DOHH2 (cell line): ENCODE measurements at regions not wholly inside any gene's neighbourhood (a gene's known extent, or its start where the extent isn't known, plus 50 kb on each side); places are given as distances from the start of the nearest gene placed in this dataset.

Source experiments
- H3F3A ChIP-seq: fragments of 200-600 bp; sonication (generic), shearing (Covaris generic); 2 replicates; pipeline ENCODE4 v1.6.0; 2016; ENCODE audit warnings: antibody characterized with exemption, mild to moderate bottlenecking; ENCODE audit not compliant: control insufficient read depth, insufficient read depth
- H3K27ac ChIP-seq: fragments of 200-600 bp; sonication (generic); 2 replicates; pipeline ENCODE4 v1.5.1; 2014; ENCODE audit warnings: low read depth, mild to moderate bottlenecking, low read length, moderate library complexity
- H3K27me3 ChIP-seq: fragments of 200-600 bp; sonication (generic); 2 replicates; pipeline ENCODE4 v1.6.1; 2014; ENCODE audit warnings: mild to moderate bottlenecking, low read length, mixed read lengths; ENCODE audit not compliant: control insufficient read depth
- H3K36me3 ChIP-seq: fragments of 200-600 bp; sonication (generic); 2 replicates; pipeline ENCODE4 v1.6.1; 2014; ENCODE audit warnings: mild to moderate bottlenecking, low read length, moderate library complexity, mixed read lengths; ENCODE audit not compliant: control insufficient read depth
- H3K4me1 ChIP-seq: fragments of 200-600 bp; sonication (generic); 2 replicates; pipeline ENCODE4 v1.6.1; 2014; ENCODE audit warnings: mild to moderate bottlenecking, low read length, mixed read lengths; ENCODE audit not compliant: control insufficient read depth
- H3K4me2 ChIP-seq: fragments of 200-600 bp; sonication (generic); 2 replicates; pipeline ENCODE4 v1.6.0; 2014; ENCODE audit warnings: mild to moderate bottlenecking, low read length, moderate library complexity
- H3K4me3 ChIP-seq: fragments of 200-600 bp; sonication (generic); 2 replicates; pipeline ENCODE4 v1.5.1; 2014; ENCODE audit warnings: mild to moderate bottlenecking, low read length, mixed read lengths
- H3K79me2 ChIP-seq: fragments of 200-600 bp; sonication (generic); 2 replicates; pipeline ENCODE4 v1.6.1; 2014; ENCODE audit warnings: mild to moderate bottlenecking, low read length, mixed read lengths; ENCODE audit not compliant: control insufficient read depth
- H3K9me2 ChIP-seq: fragments of 200-600 bp; sonication (generic); replicated peaks from 2 replicates; pipeline ENCODE4 v1.6.1; 2014; ENCODE audit warnings: mild to moderate bottlenecking, low read length, mixed read lengths; ENCODE audit not compliant: control insufficient read depth
- H3K9me3 ChIP-seq: fragments of 200-600 bp; sonication (generic); 2 replicates; pipeline ENCODE4 v1.6.1; 2014; ENCODE audit warnings: antibody characterized with exemption, low read length, mixed read lengths; ENCODE audit not compliant: control insufficient read depth, insufficient read depth
- H4K20me1 ChIP-seq: fragments of 200-600 bp; sonication (generic); 2 replicates; pipeline ENCODE4 v1.6.0; 2014; ENCODE audit warnings: low read depth, mild to moderate bottlenecking, antibody characterized with exemption, low read length, moderate library complexity; ENCODE audit not compliant: control insufficient read depth, insufficient read depth
- EZH2phosphoT487 ChIP-seq: fragments of 200-600 bp; sonication (generic); IDR thresholded peaks from 2 replicates; pipeline ENCODE4 v1.6.1; 2017; ENCODE audit warnings: borderline replicate concordance, mild to moderate bottlenecking, antibody characterized with exemption, low read length, moderate library complexity, mixed read lengths
- TF ChIP-seq, protein P1 (sequence below): fragments of 200-600 bp; sonication (generic); IDR thresholded peaks from one replicate; pipeline ENCODE4 v1.5.1; 2014; ENCODE audit warnings: antibody characterized with exemption, mild to moderate bottlenecking, low read depth, low read length; ENCODE audit not compliant: poor library complexity, severe bottlenecking

DNA sequence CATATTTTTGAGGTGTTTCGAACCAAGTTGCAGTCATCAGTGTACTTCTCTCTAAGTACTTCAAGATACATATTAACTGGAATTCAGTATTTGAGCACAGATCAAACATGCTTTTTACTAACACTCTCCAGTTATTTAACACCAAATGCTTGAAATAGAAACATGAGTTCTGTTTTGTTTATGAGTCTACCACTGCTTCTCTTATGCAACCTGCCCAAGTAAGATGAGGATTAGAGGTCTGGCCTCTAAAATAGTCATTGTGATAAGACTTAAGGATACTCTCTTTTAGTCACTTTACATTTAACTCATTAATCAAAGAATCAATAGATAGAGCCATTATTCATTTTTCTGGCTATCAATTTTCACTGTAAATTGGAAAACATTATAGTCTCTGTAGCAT is 156.2 kb upstream of the THRB start:
- Histone ChIP-seq H4K20me1 (no peaks in the 10 kb centered on the region), H3K27me3 (no peaks in the 10 kb centered on the region), H3K4me1 (no peaks in the 10 kb centered on the region)

DNA sequence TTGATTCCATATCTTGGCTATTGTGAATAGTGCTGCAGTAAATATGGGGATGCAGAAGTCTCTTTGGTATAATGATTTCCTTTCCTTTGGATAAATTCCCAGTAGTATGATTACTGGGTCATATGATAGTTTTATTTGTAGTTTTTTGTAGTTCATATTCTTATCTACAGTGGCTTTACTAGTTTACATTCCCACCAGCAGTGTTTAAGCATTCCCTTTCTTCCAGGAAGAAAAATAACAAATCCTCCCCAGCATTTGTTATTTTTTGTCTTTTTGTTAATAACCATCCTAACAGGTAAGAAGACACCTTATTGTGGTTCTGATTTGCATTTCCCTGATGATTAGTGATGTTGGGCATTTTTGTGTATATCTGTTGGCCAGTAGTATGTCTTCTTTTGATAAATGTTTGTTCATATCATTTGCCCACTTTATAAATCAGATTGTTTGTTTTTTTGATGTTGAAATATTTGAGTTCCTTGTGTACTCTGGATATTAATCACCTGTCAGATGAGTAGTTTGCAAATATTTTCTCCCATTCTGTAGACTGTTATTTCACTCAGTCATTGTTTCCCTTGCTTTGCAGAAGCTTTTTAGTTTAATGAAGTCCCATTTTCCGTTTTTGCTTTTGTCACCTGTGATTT is 163.3 kb upstream of the THRB start:
- H3K4me3 ChIP-seq: no peak overlapping the region
- no peaks in the 10 kb centered on the region for H3F3A ChIP-seq
- no peaks in the 10 kb centered on the region for H3K27me3 ChIP-seq
- no peaks in the 10 kb centered on the region for H3K79me2 ChIP-seq
- H3K4me2 ChIP-seq: no peak overlapping the region
- no peaks in the 10 kb centered on the region for H3K36me3 ChIP-seq
- peaks cover 4% of the 10 kb centered on the region; the same call in 1 of the 2 replicates for H3K4me1 ChIP-seq
- no peaks in the 10 kb centered on the region for H4K20me1 ChIP-seq
- no peak overlapping the region for H3K27ac ChIP-seq
- no peaks in the 10 kb centered on the region for H3K9me2 ChIP-seq
- H3K9me3 ChIP-seq: no peaks in the 10 kb centered on the region
- TF ChIP-seq EZH2phosphoT487: no peak
- TF ChIP-seq, protein P1, sequence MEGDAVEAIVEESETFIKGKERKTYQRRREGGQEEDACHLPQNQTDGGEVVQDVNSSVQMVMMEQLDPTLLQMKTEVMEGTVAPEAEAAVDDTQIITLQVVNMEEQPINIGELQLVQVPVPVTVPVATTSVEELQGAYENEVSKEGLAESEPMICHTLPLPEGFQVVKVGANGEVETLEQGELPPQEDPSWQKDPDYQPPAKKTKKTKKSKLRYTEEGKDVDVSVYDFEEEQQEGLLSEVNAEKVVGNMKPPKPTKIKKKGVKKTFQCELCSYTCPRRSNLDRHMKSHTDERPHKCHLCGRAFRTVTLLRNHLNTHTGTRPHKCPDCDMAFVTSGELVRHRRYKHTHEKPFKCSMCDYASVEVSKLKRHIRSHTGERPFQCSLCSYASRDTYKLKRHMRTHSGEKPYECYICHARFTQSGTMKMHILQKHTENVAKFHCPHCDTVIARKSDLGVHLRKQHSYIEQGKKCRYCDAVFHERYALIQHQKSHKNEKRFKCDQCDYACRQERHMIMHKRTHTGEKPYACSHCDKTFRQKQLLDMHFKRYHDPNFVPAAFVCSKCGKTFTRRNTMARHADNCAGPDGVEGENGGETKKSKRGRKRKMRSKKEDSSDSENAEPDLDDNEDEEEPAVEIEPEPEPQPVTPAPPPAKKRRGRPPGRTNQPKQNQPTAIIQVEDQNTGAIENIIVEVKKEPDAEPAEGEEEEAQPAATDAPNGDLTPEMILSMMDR: no peak

More for the DNA sequence above, 156.2 kb upstream of the THRB start:
- H3K4me3 ChIP-seq: no peak overlapping the region
- H3K36me3 ChIP-seq: no peaks in the 10 kb centered on the region
- H3K9me3 ChIP-seq: no peaks in the 10 kb centered on the region
- H3K9me2 ChIP-seq: no peaks in the 10 kb centered on the region
- no peaks in the 10 kb centered on the region for H3F3A ChIP-seq
- H3K4me2 ChIP-seq: no peak overlapping the region
- no peak for TF ChIP-seq EZH2phosphoT487
- TF ChIP-seq, protein P1: no peak
- no peaks in the 10 kb centered on the region for H3K79me2 ChIP-seq
- no peak overlapping the region for H3K27ac ChIP-seq

DNA sequence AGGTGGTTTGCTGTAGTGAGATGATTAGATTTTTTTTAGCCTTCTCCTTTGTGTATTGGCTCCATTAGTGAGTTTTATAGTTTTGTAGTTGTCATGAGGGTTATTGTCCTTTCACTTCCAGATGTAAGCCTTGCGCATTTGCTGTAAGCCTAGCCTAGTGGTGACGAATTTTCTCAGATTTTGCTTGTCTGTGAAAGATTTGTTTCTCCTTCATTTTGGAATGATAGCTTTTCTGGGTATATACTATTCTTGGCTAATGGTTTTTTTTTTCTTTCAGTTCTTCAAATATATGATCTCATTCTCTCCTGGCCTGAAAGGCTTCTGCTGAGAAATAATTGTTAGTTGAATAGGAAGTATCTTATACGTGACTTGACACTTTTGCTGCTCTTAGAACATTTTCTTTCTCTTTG is 166.5 kb upstream of the THRB start:
- TF ChIP-seq, protein P1: no peak
- TF ChIP-seq EZH2phosphoT487: no peak
- no peak overlapping the region for H3K4me3 ChIP-seq
- no peaks in the 10 kb centered on the region for H3F3A ChIP-seq
- no peaks in the 10 kb centered on the region for H3K36me3 ChIP-seq
- H3K4me1 ChIP-seq: peaks cover 4% of the 10 kb centered on the region; the same call in 1 of the 2 replicates
- no peak overlapping the region for H3K27ac ChIP-seq
- no peak overlapping the region for H3K4me2 ChIP-seq
- H3K79me2 ChIP-seq: no peaks in the 10 kb centered on the region
- H3K9me3 ChIP-seq: no peaks in the 10 kb centered on the region
- no peaks in the 10 kb centered on the region for H3K9me2 ChIP-seq
- H4K20me1 ChIP-seq: no peaks in the 10 kb centered on the region
- H3K27me3 ChIP-seq: no peaks in the 10 kb centered on the region
